ENCODE measurements at regions not wholly inside any gene's neighbourhood (a gene's known extent, or its start where the extent isn't known, plus 50 kb on each side); places are given as distances from the start of the nearest gene placed in this dataset.

DNA sequence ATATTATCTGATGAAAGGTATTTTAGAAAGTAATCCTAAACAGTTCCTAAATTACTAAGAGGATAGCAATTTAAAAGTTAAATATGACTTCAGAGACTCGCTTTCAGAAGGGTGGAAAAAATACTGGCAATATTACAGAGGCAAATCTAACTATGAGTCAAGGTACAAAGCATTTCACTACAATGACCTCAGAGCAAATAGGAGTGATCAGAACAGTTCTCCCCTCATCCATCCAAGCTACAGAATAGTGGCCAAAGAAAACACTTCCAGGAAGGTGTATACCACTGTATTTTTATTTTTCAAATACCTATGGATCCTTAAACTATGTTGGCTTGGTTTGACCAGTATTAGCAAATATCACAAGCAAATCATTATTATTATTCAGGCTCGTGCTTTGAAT is 112.8 kb upstream of the ODAD2 start:
- Mint-ChIP-seq H3K4me3 (no peak overlapping the region), H3K36me3 (no peaks in the 10 kb centered on the region), H3K4me1 (peaks cover 0 to 7% of the 10 kb centered on the region in 2 donors), H3K27me3 (ENCODE audit: low read depth in 2 of 2) (no peaks in the 10 kb centered on the region), H3K9me3 (no peaks in the 10 kb centered on the region), H3K27ac (no peak overlapping the region)
- TF ChIP-seq, protein P1, sequence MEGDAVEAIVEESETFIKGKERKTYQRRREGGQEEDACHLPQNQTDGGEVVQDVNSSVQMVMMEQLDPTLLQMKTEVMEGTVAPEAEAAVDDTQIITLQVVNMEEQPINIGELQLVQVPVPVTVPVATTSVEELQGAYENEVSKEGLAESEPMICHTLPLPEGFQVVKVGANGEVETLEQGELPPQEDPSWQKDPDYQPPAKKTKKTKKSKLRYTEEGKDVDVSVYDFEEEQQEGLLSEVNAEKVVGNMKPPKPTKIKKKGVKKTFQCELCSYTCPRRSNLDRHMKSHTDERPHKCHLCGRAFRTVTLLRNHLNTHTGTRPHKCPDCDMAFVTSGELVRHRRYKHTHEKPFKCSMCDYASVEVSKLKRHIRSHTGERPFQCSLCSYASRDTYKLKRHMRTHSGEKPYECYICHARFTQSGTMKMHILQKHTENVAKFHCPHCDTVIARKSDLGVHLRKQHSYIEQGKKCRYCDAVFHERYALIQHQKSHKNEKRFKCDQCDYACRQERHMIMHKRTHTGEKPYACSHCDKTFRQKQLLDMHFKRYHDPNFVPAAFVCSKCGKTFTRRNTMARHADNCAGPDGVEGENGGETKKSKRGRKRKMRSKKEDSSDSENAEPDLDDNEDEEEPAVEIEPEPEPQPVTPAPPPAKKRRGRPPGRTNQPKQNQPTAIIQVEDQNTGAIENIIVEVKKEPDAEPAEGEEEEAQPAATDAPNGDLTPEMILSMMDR (IDR thresholded peaks at IDR 0.05), result no peak
- 95% methylated on average over 1 of the region's 2 CpGs for WGBS (ENCODE audit: insufficient coverage)
- intact Hi-C loops (cut with micrococcal nuclease), result no loop called here
- Histone ChIP-seq H3K36me3 (ENCODE audit: control insufficient read depth, insufficient read depth, low read length) (no peaks in the 10 kb centered on the region), H3K4me1 (ENCODE audit: control insufficient read depth, insufficient read depth, low read length) (no peaks in the 10 kb centered on the region), H3K27ac (ENCODE audit: low read length) (no peak overlapping the region), H3K4me3 (ENCODE audit: low read length) (no peak overlapping the region), H3K9me3 (ENCODE audit: control insufficient read depth, insufficient read depth, low read length) (no peaks in the 10 kb centered on the region), H3K27me3 (ENCODE audit: control insufficient read depth, insufficient read depth, low read length) (no peaks in the 10 kb centered on the region)
- DNase-seq, result no peak
- no peak for ATAC-seq

DNA sequence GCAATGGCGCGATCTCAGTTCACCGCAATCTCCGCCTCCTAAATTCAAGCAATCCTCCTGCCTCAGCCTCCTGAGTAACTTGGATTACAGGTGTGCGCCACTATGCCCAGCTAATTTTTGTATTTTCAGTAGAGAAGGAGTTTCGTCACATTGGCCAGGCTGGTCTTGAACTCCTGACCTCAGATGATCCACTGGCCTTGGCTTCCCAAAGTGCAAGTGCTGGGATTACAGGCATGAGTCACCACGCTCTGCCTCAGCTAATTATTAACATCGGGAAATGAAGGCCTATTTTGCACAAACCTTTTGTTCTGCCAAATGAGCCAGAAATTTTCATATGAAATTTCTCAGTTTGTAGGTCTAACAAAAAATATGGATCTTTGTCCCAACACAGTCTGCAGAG is 106.7 kb upstream of the ODAD2 start:
- Histone ChIP-seq H3K27ac (ENCODE audit: low read length) (no peak overlapping the region), H3K9me3 (ENCODE audit: control insufficient read depth, insufficient read depth, low read length) (no peaks in the 10 kb centered on the region), H3K36me3 (ENCODE audit: control insufficient read depth, insufficient read depth, low read length) (no peaks in the 10 kb centered on the region), H3K4me3 (ENCODE audit: low read length) (no peak overlapping the region), H3K4me1 (ENCODE audit: control insufficient read depth, insufficient read depth, low read length) (no peaks in the 10 kb centered on the region), H3K27me3 (ENCODE audit: control insufficient read depth, insufficient read depth, low read length) (no peaks in the 10 kb centered on the region)
- 87% methylated on average over 8 of the region's 8 CpGs for WGBS (ENCODE audit: insufficient coverage)
- no peak overlapping the region for H3K27ac Mint-ChIP-seq
- peaks cover 2 to 3% of the 10 kb centered on the region in 2 donors for H3K9me3 Mint-ChIP-seq
- DNase-seq (no peak), ATAC-seq (no peak)
- intact Hi-C loops (cut with micrococcal nuclease), result no loop called here
- H3K4me1 Mint-ChIP-seq, result peaks cover 0 to 7% of the 10 kb centered on the region in 2 donors
- H3K27me3 Mint-ChIP-seq (ENCODE audit: low read depth in 2 of 2), result no peaks in the 10 kb centered on the region
- H3K36me3 Mint-ChIP-seq, result no peaks in the 10 kb centered on the region
- TF ChIP-seq, protein P1 (IDR thresholded peaks at IDR 0.05), result no peak
- H3K4me3 Mint-ChIP-seq, result no peak overlapping the region

DNA sequence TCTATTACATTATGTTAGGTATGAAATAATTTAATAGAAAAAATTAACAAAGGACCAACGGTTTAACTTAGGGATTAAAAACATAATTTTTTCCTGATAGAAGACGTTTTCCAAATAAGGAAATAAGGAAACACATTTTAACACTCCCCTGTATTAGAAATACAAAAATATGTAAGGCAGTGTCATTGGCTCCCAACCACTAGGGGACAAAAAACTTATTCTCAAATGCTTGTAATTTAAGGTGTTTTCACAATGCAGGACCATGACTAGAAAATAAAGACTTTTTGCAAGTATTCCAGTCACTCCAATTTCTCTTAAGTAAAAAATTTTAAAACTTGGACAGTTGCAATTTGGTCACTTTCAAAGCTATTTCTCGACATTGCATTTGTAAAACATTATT is 98.8 kb upstream of the ODAD2 start:
- no peak overlapping the region for H3K27ac ChIP-seq (ENCODE audit: low read length)
- Mint-ChIP-seq H3K4me3 (no peak overlapping the region), H3K4me1 (no peaks in the 10 kb centered on the region), H3K36me3 (no peaks in the 10 kb centered on the region), H3K27ac (no peak overlapping the region), H3K9me3 (no peaks in the 10 kb centered on the region), H3K27me3 (ENCODE audit: low read depth in 2 of 2) (no peaks in the 10 kb centered on the region)
- TF ChIP-seq, protein P1 (IDR thresholded peaks at IDR 0.05), result no peak
- no peak overlapping the region for H3K4me3 ChIP-seq (ENCODE audit: low read length)
- ATAC-seq (no peak), DNase-seq (no peak)
- H3K27me3 ChIP-seq (ENCODE audit: control insufficient read depth, insufficient read depth, low read length), result no peaks in the 10 kb centered on the region
- H3K36me3 ChIP-seq (ENCODE audit: control insufficient read depth, insufficient read depth, low read length), result no peaks in the 10 kb centered on the region
- intact Hi-C loops (cut with micrococcal nuclease), result no loop called here
- H3K4me1 ChIP-seq (ENCODE audit: control insufficient read depth, insufficient read depth, low read length), result no peaks in the 10 kb centered on the region
- WGBS (ENCODE audit: insufficient coverage), result no CpG with 5 or more reads among the region's 3 CpGs
- no peaks in the 10 kb centered on the region for H3K9me3 ChIP-seq (ENCODE audit: control insufficient read depth, insufficient read depth, low read length)

DNA sequence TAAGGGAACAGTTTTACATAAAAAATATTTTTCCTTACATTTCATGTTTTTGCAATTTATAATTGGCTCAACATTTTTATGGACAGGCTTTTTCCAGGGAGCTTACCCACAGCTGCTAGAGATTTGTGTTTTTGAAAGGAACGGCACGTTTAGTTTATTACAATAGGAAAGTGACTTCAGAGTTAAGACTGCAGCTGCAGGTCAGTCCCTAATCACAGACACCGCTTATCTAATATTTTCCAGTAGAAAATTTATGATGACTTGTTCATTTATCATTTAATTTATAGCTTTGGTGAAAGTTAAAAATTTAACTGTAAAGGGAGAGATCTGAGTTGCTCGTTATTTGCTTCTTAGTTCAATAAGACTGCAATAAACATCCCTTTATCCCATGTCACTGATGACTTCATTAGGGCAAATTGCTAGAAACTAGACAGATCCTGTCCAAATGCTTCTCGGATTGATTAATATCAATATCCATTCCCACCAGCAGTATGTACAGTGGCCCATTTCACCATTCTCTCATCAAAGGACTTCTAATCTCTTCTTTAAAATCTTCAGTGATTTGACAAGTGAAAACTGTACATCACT is 97.0 kb upstream of the ODAD2 start:
- DNase-seq (no peak), ATAC-seq (no peak)
- Histone ChIP-seq H3K4me3 (ENCODE audit: low read length) (no peak overlapping the region), H3K27me3 (ENCODE audit: control insufficient read depth, insufficient read depth, low read length) (no peaks in the 10 kb centered on the region), H3K36me3 (ENCODE audit: control insufficient read depth, insufficient read depth, low read length) (no peaks in the 10 kb centered on the region), H3K27ac (ENCODE audit: low read length) (no peak overlapping the region), H3K4me1 (ENCODE audit: control insufficient read depth, insufficient read depth, low read length) (no peaks in the 10 kb centered on the region), H3K9me3 (ENCODE audit: control insufficient read depth, insufficient read depth, low read length) (no peaks in the 10 kb centered on the region)
- Mint-ChIP-seq H3K4me1 (no peaks in the 10 kb centered on the region), H3K36me3 (no peaks in the 10 kb centered on the region), H3K9me3 (no peaks in the 10 kb centered on the region), H3K4me3 (no peak overlapping the region), H3K27me3 (ENCODE audit: low read depth in 2 of 2) (no peaks in the 10 kb centered on the region), H3K27ac (no peak overlapping the region)
- WGBS (ENCODE audit: insufficient coverage), result 93% methylated on average over 4 of the region's 5 CpGs
- TF ChIP-seq, protein P1 (IDR thresholded peaks at IDR 0.05), result no peak
- intact Hi-C loops (cut with micrococcal nuclease), result no loop called here

All from natural killer cell (primary cell).